ENCODE measurements at regions not wholly inside any gene's neighbourhood (a gene's known extent, or its start where the extent isn't known, plus 50 kb on each side); places are given as distances from the start of the nearest gene placed in this dataset.

DNA sequence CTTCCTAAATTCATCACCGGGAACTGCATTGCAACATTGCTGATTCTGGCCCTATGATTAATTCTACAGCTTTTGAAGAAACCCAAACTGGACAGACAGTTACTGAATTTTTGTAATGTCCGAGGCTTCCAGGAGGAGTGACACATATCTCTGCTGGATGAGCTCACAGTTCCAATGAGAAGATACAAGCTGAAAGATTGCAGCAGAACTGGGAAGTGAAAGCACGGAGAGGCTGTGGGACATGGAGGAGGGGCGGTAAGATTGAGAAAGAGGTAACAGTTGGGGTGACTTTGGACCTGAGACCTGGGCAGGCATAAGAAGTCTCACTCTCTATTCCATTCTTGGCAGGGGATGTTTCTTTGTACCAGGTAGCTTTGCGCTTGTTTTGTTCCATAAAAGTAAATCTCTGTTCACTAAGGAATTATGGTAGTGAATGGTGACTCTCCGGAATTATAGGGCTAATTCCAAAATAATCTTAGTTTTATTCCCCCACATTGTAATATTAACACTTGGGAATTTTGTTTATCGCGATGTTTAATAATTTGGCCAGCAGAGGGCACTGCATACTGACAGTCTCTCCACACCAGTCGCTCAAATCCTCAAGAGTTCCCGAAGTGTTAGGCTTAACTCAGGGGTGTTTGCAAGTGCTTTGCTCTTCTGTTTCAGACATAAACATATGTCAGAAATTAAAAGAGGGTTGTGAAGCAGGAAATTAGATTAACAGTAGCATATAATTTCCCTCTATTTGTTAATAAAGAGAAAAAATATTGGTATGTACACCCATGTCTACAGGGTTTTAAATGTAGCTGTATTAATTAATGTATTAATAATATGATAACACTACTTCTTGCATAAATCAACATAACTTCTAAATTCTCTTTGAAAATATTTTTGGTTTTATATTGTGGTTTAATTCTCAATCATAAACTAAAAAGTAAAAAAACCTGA, 201.4 kb downstream of the SOCS6 start:
- Histone ChIP-seq H3K27me3 (replicated peaks; ENCODE audit: control insufficient read depth, insufficient read depth, low read length, poor library complexity, severe bottlenecking) (no peaks in the 10 kb centered on the region), H3K4me3 (ENCODE audit: insufficient read depth, low read depth, low read length, poor library complexity, severe bottlenecking) (no peak overlapping the region), H3K27ac (ENCODE audit: insufficient read depth, low read length, poor library complexity, severe bottlenecking) (no peak overlapping the region), H3K4me1 (ENCODE audit: control insufficient read depth, insufficient read depth, low read length, poor library complexity, severe bottlenecking) (no peaks in the 10 kb centered on the region), H3K36me3 (ENCODE audit: control insufficient read depth, insufficient read depth, low read length) (no peaks in the 10 kb centered on the region), H3K9me3 (ENCODE audit: control insufficient read depth, low read length) (no peaks in the 10 kb centered on the region)
- peak in 1 of 3 donors; percentile 8 for DNase-seq

GRCh38 chr18:70489571-70489970, 200.7 kb downstream of the SOCS6 start:
- no peak for DNase-seq
- no peaks in the 10 kb centered on the region for H3K4me1 ChIP-seq (ENCODE audit: control insufficient read depth, insufficient read depth, low read length, poor library complexity, severe bottlenecking)
- no peak overlapping the region for H3K27ac ChIP-seq (ENCODE audit: insufficient read depth, low read length, poor library complexity, severe bottlenecking)
- H3K9me3 ChIP-seq (ENCODE audit: control insufficient read depth, low read length) = no peaks in the 10 kb centered on the region
- no peak overlapping the region for H3K4me3 ChIP-seq (ENCODE audit: insufficient read depth, low read depth, low read length, poor library complexity, severe bottlenecking)
- H3K27me3 ChIP-seq (replicated peaks; ENCODE audit: control insufficient read depth, insufficient read depth, low read length, poor library complexity, severe bottlenecking) = no peaks in the 10 kb centered on the region
- H3K36me3 ChIP-seq (ENCODE audit: control insufficient read depth, insufficient read depth, low read length) = no peaks in the 10 kb centered on the region

DNA sequence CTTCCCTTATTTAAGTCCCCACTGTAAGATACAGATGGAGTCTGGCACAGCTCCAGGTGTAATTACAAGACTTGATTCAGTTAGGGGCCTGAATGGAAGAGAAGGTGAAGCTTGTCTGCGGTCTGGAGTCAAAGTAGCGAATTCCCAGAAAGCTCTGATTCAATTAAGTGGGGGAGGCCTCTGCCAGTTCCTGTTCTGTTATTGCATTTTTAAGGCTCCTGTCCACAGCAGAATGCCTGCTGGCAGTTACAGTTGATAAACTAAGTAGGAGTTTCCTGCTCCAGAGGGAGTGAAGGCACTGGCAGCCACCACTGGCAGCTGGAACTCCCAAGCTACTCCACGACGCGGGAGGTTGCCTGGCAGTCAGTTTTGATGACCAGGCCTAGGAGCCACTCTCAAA, 181.1 kb downstream of the SOCS6 start:
- no peak overlapping the region for H3K4me3 ChIP-seq (ENCODE audit: insufficient read depth, low read depth, low read length, poor library complexity, severe bottlenecking)
- H3K27me3 ChIP-seq (replicated peaks; ENCODE audit: control insufficient read depth, insufficient read depth, low read length, poor library complexity, severe bottlenecking) = no peaks in the 10 kb centered on the region
- no peaks in the 10 kb centered on the region for H3K36me3 ChIP-seq (ENCODE audit: control insufficient read depth, insufficient read depth, low read length)
- H3K4me1 ChIP-seq (ENCODE audit: control insufficient read depth, insufficient read depth, low read length, poor library complexity, severe bottlenecking) = no peaks in the 10 kb centered on the region
- H3K9me3 ChIP-seq (ENCODE audit: control insufficient read depth, low read length) = no peaks in the 10 kb centered on the region
- H3K27ac ChIP-seq (ENCODE audit: insufficient read depth, low read length, poor library complexity, severe bottlenecking) = no peak overlapping the region
- no peak for DNase-seq

- no peak overlapping the region for H3K27ac ChIP-seq (ENCODE audit: insufficient read depth, low read length, poor library complexity, severe bottlenecking)
- H3K27me3 ChIP-seq (replicated peaks; ENCODE audit: control insufficient read depth, insufficient read depth, low read length, poor library complexity, severe bottlenecking) = no peaks in the 10 kb centered on the region
- H3K36me3 ChIP-seq (ENCODE audit: control insufficient read depth, insufficient read depth, low read length) = no peaks in the 10 kb centered on the region
- peaks cover 3% of the 10 kb centered on the region for H3K4me1 ChIP-seq (ENCODE audit: control insufficient read depth, insufficient read depth, low read length, poor library complexity, severe bottlenecking)
- H3K4me3 ChIP-seq (ENCODE audit: insufficient read depth, low read depth, low read length, poor library complexity, severe bottlenecking) = no peak overlapping the region
- DNase-seq = no peak
- H3K9me3 ChIP-seq (ENCODE audit: control insufficient read depth, low read length) = no peaks in the 10 kb centered on the region
These were observed 180.2 kb downstream of the SOCS6 start for GRCh38 chr18:70468861-70469547.

DNA sequence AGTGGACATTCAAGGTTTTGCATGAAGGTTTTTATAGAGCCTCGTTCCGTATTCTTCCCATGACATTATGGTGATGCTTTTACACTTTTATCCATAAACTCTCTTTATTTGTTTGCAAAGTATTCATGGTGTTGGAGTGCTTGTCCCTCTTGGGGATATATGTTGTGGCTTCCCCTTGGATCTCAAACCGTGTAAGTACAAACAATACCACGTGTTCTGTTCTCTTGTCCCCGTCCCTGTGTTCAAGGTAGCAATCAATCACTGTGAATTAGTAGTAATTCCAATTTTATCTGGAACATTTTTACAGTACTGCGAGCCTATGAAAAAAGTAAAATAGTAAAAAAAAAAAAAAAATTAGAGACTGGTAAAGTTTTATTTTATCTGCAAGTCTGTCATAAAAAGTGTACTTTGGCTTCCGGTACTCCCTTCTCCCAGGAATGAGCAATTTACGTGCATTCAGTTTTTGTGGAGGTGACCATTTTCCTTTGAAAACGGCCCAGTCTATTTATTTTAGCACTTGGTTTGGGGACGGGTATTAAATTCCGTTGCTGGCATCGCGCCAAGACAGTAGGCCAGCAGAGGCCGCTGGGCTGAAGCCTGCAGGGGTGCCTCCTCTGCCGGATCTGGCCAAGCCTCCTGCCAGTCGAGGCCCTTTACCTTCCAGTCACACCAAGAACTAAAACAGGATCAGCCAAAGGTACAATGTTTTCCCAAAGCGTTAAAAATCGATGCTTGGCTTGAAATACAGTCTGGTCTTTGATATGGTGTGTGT, 175.7 kb downstream of the SOCS6 start:
- no peaks in the 10 kb centered on the region for H3K27me3 ChIP-seq (replicated peaks; ENCODE audit: control insufficient read depth, insufficient read depth, low read length, poor library complexity, severe bottlenecking)
- peaks cover 3% of the 10 kb centered on the region for H3K4me1 ChIP-seq (ENCODE audit: control insufficient read depth, insufficient read depth, low read length, poor library complexity, severe bottlenecking)
- no peaks in the 10 kb centered on the region for H3K9me3 ChIP-seq (ENCODE audit: control insufficient read depth, low read length)
- DNase-seq = no peak
- no peak overlapping the region for H3K27ac ChIP-seq (ENCODE audit: insufficient read depth, low read length, poor library complexity, severe bottlenecking)
- H3K36me3 ChIP-seq (ENCODE audit: control insufficient read depth, insufficient read depth, low read length) = no peaks in the 10 kb centered on the region
- H3K4me3 ChIP-seq (ENCODE audit: insufficient read depth, low read depth, low read length, poor library complexity, severe bottlenecking) = peak overlapping the region; percentile 16

DNA sequence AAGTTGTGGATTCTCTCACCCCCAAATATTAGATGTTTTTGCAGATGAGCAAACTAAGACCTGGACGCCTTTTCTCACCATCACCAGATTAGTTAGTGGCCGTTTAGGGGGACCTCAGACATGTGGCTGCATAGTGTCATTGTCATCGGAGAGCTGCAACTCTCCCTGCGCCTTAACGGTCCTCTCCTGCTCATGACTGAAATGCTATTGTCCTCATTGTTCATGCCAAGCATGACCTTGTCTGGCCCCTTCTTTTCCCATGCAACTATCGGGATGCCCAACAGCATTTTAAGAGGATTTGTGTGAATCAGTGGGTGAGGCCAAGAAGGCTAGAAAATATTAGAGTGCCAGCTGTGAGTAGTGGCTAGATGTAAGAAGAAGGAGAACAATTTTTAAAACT, 174.2 kb downstream of the SOCS6 start:
- Histone ChIP-seq H3K36me3 (ENCODE audit: control insufficient read depth, insufficient read depth, low read length) (no peaks in the 10 kb centered on the region), H3K4me1 (ENCODE audit: control insufficient read depth, insufficient read depth, low read length, poor library complexity, severe bottlenecking) (peaks cover 3% of the 10 kb centered on the region), H3K4me3 (ENCODE audit: insufficient read depth, low read depth, low read length, poor library complexity, severe bottlenecking) (no peak overlapping the region), H3K27me3 (replicated peaks; ENCODE audit: control insufficient read depth, insufficient read depth, low read length, poor library complexity, severe bottlenecking) (no peaks in the 10 kb centered on the region), H3K27ac (ENCODE audit: insufficient read depth, low read length, poor library complexity, severe bottlenecking) (no peak overlapping the region), H3K9me3 (ENCODE audit: control insufficient read depth, low read length) (no peaks in the 10 kb centered on the region)
- DNase-seq = no peak

GRCh38 chr18:70462078-70462439, 173.2 kb downstream of the SOCS6 start:
- no peaks in the 10 kb centered on the region for H3K9me3 ChIP-seq (ENCODE audit: control insufficient read depth, low read length)
- H3K4me1 ChIP-seq (ENCODE audit: control insufficient read depth, insufficient read depth, low read length, poor library complexity, severe bottlenecking) = peaks cover 3% of the 10 kb centered on the region
- DNase-seq = no peak
- H3K36me3 ChIP-seq (ENCODE audit: control insufficient read depth, insufficient read depth, low read length) = no peaks in the 10 kb centered on the region
- H3K27me3 ChIP-seq (replicated peaks; ENCODE audit: control insufficient read depth, insufficient read depth, low read length, poor library complexity, severe bottlenecking) = no peaks in the 10 kb centered on the region
- no peak overlapping the region for H3K27ac ChIP-seq (ENCODE audit: insufficient read depth, low read length, poor library complexity, severe bottlenecking)
- no peak overlapping the region for H3K4me3 ChIP-seq (ENCODE audit: insufficient read depth, low read depth, low read length, poor library complexity, severe bottlenecking)

DNA sequence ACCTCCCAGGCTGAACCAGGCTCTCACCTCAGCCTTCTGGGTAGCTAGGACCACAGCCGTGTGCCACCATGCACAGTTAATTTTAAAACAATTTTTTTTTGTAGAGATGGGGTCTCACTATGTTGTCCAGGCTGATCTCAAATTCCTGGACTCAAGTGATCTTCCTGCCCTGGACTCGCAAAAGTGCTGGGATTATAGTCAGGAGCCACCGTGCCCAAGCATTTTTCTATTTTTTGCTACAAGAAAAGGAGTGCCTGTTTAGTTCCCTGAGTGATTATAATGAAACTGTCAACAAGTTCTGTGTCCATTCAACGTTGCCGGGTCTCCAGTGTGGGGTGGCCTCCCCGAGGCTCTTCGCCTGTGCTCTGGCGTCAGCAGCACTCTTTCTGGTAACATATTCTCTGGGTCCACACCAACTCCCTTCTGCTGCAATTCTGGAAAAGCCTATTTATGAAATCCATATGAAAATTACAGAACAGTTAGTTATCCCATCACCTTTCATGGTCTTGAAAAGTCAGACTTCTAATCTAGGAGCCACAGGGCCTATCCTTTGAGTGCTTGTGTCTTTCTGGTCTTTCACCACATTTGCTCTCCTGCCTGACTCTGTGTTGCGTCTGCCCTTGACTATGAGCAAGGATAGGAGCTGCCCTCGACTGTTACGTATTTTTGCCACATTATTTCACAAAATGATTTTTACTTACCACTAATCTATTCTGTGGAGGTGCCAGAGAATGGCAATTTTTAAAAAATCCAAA, 172.7 kb downstream of the SOCS6 start:
- H3K4me3 ChIP-seq (ENCODE audit: insufficient read depth, low read depth, low read length, poor library complexity, severe bottlenecking) = no peak overlapping the region
- H3K36me3 ChIP-seq (ENCODE audit: control insufficient read depth, insufficient read depth, low read length) = no peaks in the 10 kb centered on the region
- DNase-seq = no peak
- no peaks in the 10 kb centered on the region for H3K27me3 ChIP-seq (replicated peaks; ENCODE audit: control insufficient read depth, insufficient read depth, low read length, poor library complexity, severe bottlenecking)
- H3K9me3 ChIP-seq (ENCODE audit: control insufficient read depth, low read length) = no peaks in the 10 kb centered on the region
- no peak overlapping the region for H3K27ac ChIP-seq (ENCODE audit: insufficient read depth, low read length, poor library complexity, severe bottlenecking)
- peaks cover 3% of the 10 kb centered on the region for H3K4me1 ChIP-seq (ENCODE audit: control insufficient read depth, insufficient read depth, low read length, poor library complexity, severe bottlenecking)

DNA sequence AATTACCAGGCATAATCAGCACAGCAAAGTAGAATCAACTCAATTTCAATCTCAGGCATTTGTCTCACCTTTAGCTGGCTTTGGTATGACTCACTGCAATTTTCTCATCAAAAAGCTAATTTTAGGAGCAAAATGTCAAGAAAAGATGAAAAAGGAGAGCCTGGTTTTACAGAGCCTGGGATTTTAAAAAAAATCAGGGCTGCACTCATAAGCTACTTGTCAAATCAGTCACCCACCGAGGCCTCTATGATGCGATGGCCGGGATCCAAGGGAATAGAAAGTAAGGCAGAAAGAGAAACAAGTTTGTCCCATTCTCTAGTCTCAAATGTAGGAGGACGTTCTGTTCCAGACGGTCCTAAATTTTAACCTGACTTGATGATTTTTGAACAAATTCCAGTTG, 170.9 kb downstream of the SOCS6 start:
- no peak for DNase-seq
- peaks cover 2% of the 10 kb centered on the region for H3K4me1 ChIP-seq (ENCODE audit: control insufficient read depth, insufficient read depth, low read length, poor library complexity, severe bottlenecking)
- no peaks in the 10 kb centered on the region for H3K27me3 ChIP-seq (replicated peaks; ENCODE audit: control insufficient read depth, insufficient read depth, low read length, poor library complexity, severe bottlenecking)

More for the DNA sequence above, 170.9 kb downstream of the SOCS6 start:
- Histone ChIP-seq H3K4me3 (ENCODE audit: insufficient read depth, low read depth, low read length, poor library complexity, severe bottlenecking) (no peak overlapping the region), H3K27ac (ENCODE audit: insufficient read depth, low read length, poor library complexity, severe bottlenecking) (no peak overlapping the region), H3K9me3 (ENCODE audit: control insufficient read depth, low read length) (no peaks in the 10 kb centered on the region), H3K36me3 (ENCODE audit: control insufficient read depth, insufficient read depth, low read length) (no peaks in the 10 kb centered on the region)

Measured in effector memory CD4-positive, alpha-beta T cell (primary cell).